HG03039 (cell line): ENCODE measurements at regions not wholly inside any gene's neighbourhood (a gene's known extent, or its start where the extent isn't known, plus 50 kb on each side); places are given as distances from the start of the nearest gene placed in this dataset.

Experiments used
- ATAC-seq: cut with Tn5 transposase; IDR thresholded peaks from one replicate; pipeline ENCODE4 v1.9.1; 2021; ENCODE audit warnings: mild to moderate bottlenecking, moderate library complexity; ENCODE audit not compliant: unreplicated experiment

DNA sequence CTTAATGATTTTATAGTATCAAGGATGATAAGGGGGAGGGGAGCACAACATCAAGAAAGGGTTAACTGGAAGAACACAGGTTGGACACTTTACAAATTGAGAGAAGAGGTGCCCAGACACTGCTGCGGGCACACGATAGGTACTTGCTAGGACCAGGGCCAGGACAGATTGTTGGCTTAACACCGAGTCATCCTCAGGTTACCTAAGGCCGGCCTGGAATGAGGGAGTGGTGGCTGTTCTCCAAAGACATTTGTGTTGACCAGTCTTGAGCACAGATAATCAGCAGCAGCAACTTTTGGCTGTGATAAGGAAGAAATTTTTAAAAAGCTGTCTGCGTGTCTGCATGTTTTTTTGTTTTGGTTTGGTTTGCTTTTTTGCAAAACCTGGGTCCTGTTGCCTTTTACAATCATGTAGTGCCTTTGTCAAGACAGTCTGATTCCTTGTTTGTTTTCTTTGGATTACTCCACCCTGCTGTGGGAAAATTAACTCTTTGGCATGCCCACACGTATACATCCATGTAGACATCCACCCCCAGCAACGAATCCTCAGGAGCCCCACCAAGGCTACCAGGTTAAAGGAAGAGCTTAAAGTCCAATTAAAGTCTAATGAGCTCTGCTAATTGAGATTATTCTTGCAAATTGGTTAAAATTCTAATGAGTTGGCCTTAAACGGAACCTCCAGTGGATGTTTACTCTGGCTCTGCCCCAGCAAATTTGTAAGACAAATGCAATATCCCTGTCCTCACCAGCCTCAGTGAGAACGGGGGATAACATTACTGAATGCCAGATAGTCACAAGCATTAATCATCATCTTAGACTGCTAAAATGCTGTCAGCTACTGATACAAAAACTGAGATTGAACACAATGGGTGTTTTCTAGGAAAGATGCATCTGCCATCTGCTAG, 382.3 kb downstream of the ACTL7B start:
- no peak for ATAC-seq

DNA sequence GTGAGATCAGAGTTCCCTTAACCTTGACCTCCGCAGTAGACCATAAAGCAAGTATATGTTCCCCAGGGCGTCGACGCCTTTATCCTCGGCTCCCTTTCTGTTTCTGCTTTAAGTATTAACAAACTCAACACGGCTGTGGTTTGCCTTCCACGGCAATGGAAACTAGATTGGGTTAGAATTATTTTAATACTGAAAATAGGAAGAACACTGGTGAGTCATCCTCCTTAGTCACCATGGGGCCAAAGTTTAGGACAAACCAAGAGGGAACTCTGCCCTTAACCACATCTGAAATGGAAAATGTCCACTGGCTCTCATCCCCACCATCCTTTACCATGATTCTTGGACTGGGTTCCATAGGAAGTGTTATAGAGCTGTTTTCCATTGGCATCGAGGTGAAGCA, 386.1 kb downstream of the ACTL7B start:
- ATAC-seq = no peak

DNA sequence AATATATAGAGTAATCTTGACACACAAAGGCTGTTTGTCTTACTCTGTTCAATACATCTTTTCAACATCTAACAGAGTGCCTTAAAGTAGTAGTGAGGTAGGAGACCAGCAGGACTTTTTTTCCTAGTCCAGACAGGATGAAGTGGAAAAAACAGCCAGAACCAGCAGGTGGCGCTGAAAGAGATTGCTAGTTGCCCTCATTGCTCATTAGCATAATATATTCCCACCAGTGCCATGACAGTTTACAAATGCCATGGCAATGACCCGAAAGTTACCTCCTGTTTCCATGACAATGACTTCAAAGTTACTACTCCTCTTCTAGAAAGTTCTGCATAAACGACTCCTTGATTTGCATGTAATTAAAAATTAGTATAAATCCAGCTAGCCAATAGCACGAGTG, 387.4 kb downstream of the ACTL7B start:
- ATAC-seq = no peak

DNA sequence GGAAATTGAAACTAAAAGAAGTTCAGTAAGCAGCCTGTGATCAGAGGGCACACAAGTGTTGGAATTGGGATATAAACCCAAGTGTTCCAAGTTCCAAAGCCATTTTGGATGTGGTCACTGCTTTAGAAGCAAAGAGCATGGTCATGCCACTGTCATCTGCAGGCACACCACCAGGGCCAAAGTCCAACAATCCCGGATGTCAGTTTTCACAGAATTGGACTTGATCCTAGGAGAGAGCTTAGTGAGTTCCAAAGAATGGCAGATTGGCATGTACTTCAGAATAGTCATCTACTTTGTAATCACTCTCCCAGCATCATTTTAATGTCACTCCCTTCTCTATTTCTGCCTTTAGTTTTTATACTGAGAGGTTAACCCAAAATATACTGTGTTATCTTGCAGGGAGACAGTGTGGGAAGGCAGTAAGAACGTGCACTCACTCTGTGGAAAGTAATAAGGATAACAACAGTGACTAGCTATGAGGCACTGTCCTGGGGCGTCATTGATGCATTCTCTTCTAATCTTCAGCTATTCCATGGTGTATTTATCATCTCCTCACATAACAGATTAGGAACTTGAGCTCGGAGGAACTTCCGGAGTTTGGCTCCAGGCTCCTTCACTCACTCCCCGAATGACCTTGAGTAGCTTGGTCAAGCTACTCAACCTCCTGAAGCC, 388.0 kb downstream of the ACTL7B start:
- no peak for ATAC-seq

DNA sequence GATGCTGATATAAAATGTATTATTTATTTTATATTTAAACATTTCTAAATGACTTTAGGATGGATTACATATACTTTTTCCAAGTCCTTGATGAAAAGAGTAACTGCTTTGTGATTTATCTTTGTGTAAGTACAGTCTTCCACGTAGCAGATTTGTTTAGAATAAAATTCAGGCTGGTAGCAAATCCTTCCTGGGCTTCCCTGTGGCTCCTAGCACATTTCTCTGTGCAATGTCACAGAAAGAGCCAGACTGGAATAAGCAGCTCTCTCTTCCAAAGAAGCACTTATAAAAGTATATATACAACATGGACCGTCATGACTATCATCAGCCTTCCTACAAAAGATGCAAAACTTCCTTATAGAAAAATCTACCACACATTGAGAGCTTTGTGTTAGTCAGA, 388.6 kb downstream of the ACTL7B start:
- no peak for ATAC-seq

DNA sequence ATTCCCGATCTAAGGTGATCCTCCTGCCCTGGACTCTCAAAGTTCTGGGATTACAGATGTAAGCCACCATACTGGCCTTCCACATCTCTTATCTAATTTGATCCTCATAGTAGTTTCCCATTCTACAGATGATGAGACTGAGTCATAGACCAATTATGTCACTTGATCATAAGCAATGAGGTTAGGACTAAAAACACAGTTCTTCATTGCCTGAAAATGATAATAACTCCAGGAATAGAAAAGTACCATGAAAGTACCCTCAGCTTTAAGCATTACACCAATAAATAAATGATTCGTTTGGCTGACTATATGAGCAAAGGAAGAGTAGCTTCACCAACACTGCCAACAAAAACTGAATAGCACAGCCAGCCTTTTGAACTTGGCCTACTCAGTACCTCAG, 389.5 kb downstream of the ACTL7B start:
- no peak for ATAC-seq

DNA sequence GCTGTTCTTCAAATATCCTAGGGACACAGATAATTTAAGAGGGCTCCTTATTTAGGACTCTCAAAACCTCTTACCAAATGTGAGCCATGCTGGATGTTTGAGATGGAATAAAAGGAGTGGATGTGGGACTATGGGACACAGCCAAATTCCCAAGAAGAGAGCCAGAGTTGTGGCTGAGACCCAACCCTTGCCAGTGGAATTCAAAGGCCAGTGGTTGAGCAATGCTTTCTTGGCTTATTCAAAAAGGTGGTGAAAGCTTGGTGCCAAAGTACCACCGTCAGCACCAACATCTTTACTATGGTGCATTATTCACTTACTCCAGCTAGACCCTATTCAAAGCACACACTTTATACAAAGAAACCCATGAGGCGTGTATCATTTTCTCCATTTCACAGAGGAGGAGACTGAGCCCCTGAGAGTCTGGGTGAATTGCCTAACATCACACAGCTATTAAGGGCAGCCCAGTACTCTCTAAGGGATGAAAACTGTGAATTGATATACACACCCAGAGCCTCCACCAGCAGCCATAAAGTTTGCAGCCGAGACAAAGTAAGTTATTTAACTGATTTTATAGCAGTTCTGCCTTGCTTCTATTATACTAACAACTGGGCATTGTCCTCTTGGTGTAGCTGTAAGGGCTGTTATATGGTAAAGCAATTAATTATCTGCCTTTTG, 391.7 kb downstream of the ACTL7B start:
- ATAC-seq = no peak

DNA sequence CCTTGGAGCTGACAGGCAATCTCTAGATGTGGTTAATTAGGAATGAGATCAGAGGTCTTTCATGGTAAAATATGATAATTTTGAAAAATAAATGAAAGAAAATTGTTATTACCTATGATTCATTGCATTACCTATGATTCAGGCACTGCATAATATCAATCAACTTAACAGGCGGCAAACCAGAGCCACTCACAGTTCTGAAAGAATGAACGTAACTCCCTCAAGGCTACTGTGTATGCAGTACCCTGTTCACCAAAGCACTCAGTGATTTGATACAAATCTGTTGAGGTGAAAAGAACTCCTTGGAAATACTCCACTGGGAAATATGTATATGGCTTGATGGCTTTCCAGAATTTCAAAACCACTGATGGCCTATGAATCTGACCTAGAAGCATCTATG, 398.9 kb downstream of the ACTL7B start:
- no peak for ATAC-seq

DNA sequence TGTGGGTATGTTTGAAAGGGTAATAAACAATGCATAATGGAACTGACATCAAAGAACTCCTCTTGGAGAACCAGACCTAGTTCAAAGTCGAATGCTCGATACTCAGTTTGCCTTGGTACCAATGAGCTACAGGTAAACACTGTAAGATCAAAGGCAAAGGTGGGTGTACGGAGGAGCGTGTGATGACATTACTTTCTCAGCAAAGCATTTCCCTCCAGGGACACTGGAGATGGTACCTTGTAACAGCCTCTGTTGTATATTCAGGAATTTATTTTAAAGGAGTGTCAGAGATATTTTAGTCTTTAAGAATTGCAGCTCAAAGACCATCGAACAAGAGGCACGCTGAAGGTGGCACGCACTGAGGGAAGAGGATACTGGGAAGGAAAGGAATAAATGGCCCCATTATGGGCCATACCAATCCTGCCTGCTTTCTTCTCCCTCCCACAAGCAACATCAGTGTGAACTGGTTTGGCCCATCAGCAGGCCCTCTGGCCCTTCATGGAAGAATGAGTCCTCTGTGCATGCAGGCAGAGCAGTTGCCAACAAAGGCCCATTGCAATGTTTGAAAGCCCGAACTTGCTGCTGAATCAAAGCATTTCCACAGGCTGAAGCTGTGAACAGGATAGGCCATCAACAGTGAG, 410.2 kb downstream of the ACTL7B start:
- ATAC-seq = no peak

DNA sequence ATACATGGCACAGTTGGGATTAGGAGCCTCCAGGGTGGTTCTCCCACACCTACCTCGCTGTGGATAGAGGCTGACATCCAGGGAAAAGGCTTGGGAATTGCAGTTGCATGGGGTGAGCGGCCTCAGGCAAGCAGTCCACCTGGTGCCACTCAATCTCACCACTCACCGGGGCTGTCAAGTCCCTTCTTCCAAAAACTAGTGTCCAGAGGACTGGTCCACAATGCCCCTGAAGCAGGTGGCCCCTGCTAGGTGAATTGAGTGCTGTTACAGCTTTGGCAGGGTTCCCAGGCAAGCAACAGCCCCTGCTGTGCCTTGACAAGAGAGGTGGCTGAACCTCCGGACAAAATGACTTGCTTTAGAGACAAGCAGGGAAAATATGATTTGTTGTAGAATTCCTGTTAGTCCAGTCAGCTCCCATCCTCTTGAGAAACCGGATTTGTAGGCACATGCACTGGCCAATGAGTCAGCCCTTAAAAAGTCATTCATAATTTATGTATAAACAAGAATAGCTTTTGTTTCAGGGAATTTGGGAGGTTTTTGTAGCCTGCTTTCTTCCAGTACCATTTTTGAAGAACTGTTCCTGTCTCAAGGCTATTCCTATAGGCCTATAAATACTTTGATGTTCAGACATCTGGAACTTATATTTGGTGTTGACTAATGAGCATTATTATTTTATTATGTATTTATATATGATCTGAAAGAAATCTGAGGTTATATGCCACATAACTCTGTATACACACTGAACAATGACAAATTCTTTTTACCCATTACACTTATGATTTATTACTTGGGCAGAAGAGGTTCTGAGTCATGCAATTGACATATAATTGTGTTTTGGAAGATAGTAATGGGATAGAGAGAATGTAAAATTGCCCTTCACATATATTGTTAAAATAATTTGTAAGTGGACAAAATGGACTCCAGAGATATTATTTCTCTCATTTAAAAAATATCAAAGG, 411.1 kb downstream of the ACTL7B start:
- no peak for ATAC-seq

DNA sequence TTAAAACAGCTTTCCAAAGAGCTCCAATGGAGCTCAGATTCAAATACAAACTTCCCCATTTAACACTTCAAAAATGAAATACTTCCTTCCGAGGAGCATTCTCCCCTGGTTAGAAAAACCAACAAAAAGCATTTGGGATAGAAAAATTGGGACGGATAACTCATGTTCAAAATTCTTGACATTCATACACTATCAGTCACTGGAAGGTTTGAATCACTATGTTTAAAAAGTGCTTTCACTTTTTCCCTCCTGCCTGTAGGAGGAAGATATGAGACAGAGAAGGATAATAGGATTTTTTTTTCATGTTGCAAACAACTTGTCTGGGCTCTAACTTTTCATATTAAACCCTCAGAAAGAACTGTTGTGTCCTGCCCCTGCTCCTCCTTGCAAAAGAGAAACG, 412.0 kb downstream of the ACTL7B start:
- no peak for ATAC-seq

DNA sequence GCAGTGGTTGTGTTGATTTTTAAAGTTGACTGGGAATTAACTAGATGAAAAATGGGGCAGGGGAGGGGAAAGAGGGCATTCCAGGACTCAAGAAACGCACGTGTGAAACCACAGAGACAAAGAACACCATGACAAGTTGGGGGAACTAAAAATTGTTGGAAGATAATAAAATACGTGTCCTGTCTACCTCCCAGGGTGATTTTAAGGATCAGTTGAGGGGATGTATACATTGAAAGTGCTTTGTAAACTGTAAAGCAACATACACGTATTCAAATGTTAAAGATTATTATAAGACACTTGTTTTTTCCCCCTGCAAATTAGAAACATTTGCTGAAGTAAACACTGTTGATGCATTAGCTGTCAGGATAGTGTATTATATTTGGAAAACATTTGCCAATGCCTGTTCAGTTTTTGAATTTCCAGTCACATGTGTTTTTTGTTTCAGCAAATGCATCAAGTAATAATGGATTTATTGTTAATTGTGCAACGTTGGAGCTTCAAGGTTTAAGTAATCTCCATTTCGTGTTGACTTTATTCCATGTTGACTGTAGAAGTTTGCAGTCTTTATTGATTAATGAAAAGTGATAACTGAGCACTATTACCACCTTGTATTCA, 412.7 kb downstream of the ACTL7B start:
- ATAC-seq = no peak

DNA sequence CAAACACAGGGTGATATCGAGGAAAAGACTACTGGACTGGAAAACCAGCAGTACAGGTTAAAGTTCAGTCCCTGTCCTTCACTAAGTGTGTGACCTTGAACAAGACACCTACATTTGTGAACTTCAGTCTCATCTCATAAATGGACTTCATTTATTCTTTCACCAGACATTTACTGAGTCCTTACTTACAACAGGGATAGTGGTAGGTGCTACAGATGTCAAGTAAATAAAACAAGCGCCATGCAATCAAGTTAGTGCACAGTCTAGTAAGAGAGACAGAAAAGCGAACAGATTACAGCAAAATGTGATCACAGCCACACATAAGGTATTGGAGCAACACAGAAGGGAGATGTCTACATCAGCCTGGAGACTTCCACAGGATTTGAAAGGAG, 413.2 kb downstream of the ACTL7B start:
- ATAC-seq = no peak

DNA sequence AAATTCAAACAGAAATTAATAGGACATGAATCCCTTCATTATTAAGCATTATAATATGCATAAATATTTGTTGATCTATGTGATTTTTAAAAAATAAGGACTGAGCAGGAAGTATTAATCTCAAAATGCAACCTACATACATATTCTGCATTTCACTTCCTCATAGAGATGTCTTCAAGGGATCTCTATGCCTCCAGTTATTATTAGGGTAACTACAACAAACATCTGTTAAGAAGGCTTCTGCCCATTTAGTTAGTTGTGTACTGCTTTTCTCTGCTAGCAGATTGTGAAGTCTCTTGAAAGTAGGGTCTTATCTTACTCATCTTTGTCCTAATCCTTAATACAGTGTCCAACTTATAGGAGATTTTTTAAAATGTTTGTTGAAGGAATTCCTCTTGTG, 414.1 kb downstream of the ACTL7B start:
- no peak for ATAC-seq

DNA sequence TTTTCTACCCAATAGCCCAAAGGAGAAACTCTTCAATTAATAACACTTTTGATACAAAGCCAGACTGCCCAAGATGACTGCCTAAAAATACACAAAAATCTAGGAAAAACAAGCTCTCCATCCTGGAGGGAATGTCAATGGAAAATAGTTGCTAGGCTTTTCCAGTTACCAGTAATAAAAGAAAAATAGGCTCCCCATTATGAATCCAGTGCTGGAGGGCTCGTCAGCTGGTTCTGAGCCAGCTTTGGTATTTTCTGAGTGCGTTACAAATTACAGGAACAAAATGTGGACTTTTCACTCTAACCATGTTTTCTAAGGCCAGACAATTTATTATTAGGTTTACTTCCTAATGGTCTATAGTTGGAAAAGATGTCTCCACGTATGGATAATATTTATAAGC, 414.5 kb downstream of the ACTL7B start:
- no peak for ATAC-seq

DNA sequence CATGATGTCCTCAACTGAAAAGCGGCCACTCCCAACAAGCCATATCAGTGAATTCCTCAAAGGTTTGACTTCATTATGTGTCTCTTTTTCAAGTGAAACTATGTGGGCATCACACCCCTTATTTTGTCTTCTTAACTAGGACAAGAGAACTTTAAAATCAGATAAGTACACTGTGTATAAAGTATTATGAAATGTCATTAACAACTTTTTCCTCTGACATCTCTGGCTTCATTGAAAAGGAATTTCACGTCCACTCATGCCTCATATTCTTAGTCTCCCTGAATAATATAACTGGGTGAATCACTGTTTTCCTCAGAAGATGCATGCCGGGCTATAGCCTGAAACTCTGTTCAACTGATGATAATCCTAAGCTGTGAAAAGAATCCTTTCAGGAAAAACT, 415.8 kb downstream of the ACTL7B start:
- ATAC-seq = no peak

DNA sequence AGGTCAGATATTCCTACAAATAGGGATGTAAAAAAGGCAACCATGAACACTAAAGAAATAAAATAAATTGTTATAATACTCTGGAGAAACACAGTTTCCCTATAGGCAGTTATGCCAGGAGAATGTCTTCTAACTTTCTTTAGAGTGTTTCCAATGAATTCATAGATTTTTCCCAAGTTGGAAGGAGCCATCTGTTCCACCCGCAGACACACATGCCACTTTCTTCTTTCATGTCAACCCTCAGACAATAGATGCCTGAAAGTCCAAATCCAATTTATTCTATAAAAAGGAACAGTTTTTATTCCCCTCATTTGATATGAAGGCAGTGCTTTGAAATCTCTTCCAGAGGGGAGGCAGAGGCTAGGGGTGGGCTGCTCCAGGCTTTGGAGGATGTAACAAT, 418.1 kb downstream of the ACTL7B start:
- ATAC-seq = no peak

DNA sequence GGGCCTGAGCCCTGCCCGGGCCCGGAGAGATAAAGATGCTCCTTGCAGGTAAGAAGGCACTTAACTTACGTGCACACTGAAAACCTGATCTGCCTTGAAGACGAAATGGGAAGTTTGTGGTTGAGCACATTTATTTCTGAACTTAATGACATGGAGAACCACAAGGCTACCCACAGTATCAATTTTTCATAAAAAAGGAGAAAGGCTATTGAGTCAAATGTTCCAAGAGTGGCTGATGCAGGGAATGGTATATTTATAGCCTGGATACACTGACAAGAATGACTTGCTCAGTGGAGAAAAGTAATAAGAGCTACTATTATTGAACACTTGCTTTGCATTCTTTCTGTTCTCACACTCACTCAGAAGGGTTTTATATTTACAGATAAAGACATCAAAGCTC, 419.3 kb downstream of the ACTL7B start:
- no peak for ATAC-seq

DNA sequence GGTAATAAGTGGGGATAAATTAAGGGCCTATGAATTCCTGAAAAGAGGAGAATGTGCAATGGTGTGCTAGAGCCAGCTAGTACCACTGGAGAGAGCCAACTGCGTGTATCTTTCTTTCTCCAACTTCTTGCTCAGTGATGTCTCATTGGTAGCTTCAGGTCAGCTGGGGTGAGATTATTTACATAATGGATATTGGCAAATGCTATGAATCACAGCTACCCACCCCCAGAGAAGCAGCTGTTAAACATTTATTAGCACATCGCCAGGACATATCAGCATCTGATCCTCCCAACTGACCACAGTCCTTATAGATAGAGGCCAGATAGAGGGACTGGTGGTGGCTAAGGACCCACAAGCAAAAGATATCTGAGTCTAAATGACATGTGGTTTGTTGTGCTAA, 421.3 kb downstream of the ACTL7B start:
- no peak for ATAC-seq

DNA sequence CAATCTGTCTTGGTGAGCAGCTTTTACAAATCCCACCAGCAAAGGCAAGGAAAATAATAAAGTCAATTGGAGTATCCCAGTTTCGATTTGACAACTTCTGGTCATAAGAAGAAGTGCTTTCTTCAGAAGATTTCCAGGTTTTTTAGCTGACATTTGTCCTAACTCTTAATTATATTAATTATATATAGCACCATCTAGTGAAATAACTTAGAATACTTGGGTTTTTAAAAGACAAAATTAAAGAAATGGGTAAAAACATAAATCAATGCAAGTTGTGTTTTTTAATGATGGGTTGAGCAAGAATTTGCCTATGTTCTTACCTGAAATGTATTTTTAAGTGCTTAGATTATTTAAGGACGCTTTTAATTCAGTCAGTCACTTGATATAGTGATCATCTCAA, 421.8 kb downstream of the ACTL7B start:
- ATAC-seq = no peak
